Stimulated activated naive B cell treated with anti-CD40 and anti-IgM and Interleukin-4, amounts not matched to agents 10 μg/mL and 1 μg/mL and 100 μg/mL, for 72 hours (primary cell): ENCODE measurements at regions not wholly inside any gene's neighbourhood (a gene's known extent, or its start where the extent isn't known, plus 50 kb on each side); places are given as distances from the start of the nearest gene placed in this dataset.
"Not testable (repeated sequence)": the region's sequence is repeated elsewhere in the genome, so short reads cannot be mapped to it uniquely, and the experiment has no call there.

ENCODE experiments used
- ATAC-seq, 2 donors: fragments of 150-1000 bp; cut with Tn5 transposase; replicated peaks; 2 replicates each; pipeline ENCODE4 v1.10.0; 2021; ENCODE audit warnings: moderate library complexity in 1 of 2
- DNase-seq: peaks from one replicate; pipeline ENCODE4 v3.0.0; 2021
- H3K27ac Mint-ChIP-seq: one replicate; pipeline ENCODE4 v1.8.0; 2022; ENCODE audit warnings: mild to moderate bottlenecking, mixed read lengths
- H3K27me3 Mint-ChIP-seq, 2 donors: one replicate each; pipeline ENCODE4 v1.8.0; 2022; ENCODE audit warnings: mixed read lengths in 2 of 2
- H3K36me3 Mint-ChIP-seq, 2 donors: one replicate each; pipeline ENCODE4 v1.8.0; 2022; ENCODE audit warnings: mixed read lengths in 2 of 2, mild to moderate bottlenecking in 1 of 2
- H3K4me1 Mint-ChIP-seq, 2 donors: one replicate each; pipeline ENCODE4 v1.8.0; 2022; ENCODE audit warnings: mixed read lengths in 2 of 2, mild to moderate bottlenecking in 1 of 2
- H3K4me3 Mint-ChIP-seq, 2 donors: one replicate each; pipeline ENCODE4 v1.8.0; 2022; ENCODE audit warnings: mild to moderate bottlenecking in 2 of 2, mixed read lengths in 2 of 2, moderate library complexity in 1 of 2
- H3K9me3 Mint-ChIP-seq, 2 donors: one replicate each; pipeline ENCODE4 v1.8.0; 2022; ENCODE audit warnings: mixed read lengths in 2 of 2, mild to moderate bottlenecking in 1 of 2

GRCh38 chr15:69909719-69910444 lies 187.8 kb downstream of the TLE3 start:
- Mint-ChIP-seq H3K4me3 (no peak overlapping the region), H3K4me1 (no peaks in the 10 kb centered on the region), H3K9me3 (peaks cover 0 to 2% of the 10 kb centered on the region in 2 donors), H3K36me3 (no peaks in the 10 kb centered on the region), H3K27ac (no peak overlapping the region), H3K27me3 (peaks cover 34 to 36% of the 10 kb centered on the region in 2 donors)
- ATAC-seq (no peak), DNase-seq (no peak)

- H3K4me3 Mint-ChIP-seq, result no peak overlapping the region
- H3K27me3 Mint-ChIP-seq, result peaks cover 29 to 32% of the 10 kb centered on the region in 2 donors
- no peaks in the 10 kb centered on the region for H3K36me3 Mint-ChIP-seq
- ATAC-seq (no peak), DNase-seq (no peak)
- H3K4me1 Mint-ChIP-seq, result no peaks in the 10 kb centered on the region
- peaks cover 0 to 2% of the 10 kb centered on the region in 2 donors for H3K9me3 Mint-ChIP-seq
- no peak overlapping the region for H3K27ac Mint-ChIP-seq
Measured at GRCh38 chr15:69910514-69910913, 187.2 kb downstream of the TLE3 start.

- no peak overlapping the region for H3K27ac Mint-ChIP-seq
- DNase-seq, result no peak
- peaks cover 34 to 37% of the 10 kb centered on the region in 2 donors for H3K27me3 Mint-ChIP-seq
- H3K4me1 Mint-ChIP-seq, result no peaks in the 10 kb centered on the region
- no peaks in the 10 kb centered on the region for H3K36me3 Mint-ChIP-seq
- ATAC-seq, result no peak
- no peak overlapping the region for H3K4me3 Mint-ChIP-seq
- H3K9me3 Mint-ChIP-seq, result peaks cover 0 to 2% of the 10 kb centered on the region in 2 donors
Measured at GRCh38 chr15:69912116-69912515, 185.6 kb downstream of the TLE3 start.

GRCh38 chr15:69914040-69914439 lies 183.7 kb downstream of the TLE3 start:
- peaks cover 23 to 28% of the 10 kb centered on the region in 2 donors for H3K27me3 Mint-ChIP-seq
- H3K27ac Mint-ChIP-seq, result no peak overlapping the region
- DNase-seq, result no peak
- no peaks in the 10 kb centered on the region for H3K36me3 Mint-ChIP-seq
- H3K9me3 Mint-ChIP-seq, result peaks cover 0 to 2% of the 10 kb centered on the region in 2 donors
- no peak overlapping the region for H3K4me3 Mint-ChIP-seq
- ATAC-seq, result no peak
- no peaks in the 10 kb centered on the region for H3K4me1 Mint-ChIP-seq

GRCh38 chr15:69914960-69915359 lies 182.8 kb downstream of the TLE3 start:
- no peaks in the 10 kb centered on the region for H3K9me3 Mint-ChIP-seq
- peaks cover 23% of the 10 kb centered on the region in 2 donors for H3K27me3 Mint-ChIP-seq
- peaks cover 0 to 1% of the 10 kb centered on the region in 2 donors for H3K4me1 Mint-ChIP-seq
- H3K27ac Mint-ChIP-seq, result no peak overlapping the region
- DNase-seq, result no peak
- H3K4me3 Mint-ChIP-seq, result no peak overlapping the region
- ATAC-seq, result no peak
- H3K36me3 Mint-ChIP-seq, result no peaks in the 10 kb centered on the region

GRCh38 chr15:69916169-69916785 lies 181.4 kb downstream of the TLE3 start:
- Mint-ChIP-seq H3K27me3 (peaks cover 18 to 19% of the 10 kb centered on the region in 2 donors), H3K36me3 (no peaks in the 10 kb centered on the region), H3K27ac (no peak overlapping the region), H3K4me1 (peaks cover under 1 to 5% of the 10 kb centered on the region in 2 donors), H3K4me3 (no peak overlapping the region), H3K9me3 (no peaks in the 10 kb centered on the region)
- ATAC-seq, result no peak
- DNase-seq, result no peak

GRCh38 chr15:69917056-69917455 lies 180.7 kb downstream of the TLE3 start:
- Mint-ChIP-seq H3K36me3 (no peaks in the 10 kb centered on the region), H3K4me1 (peaks cover 6 to 9% of the 10 kb centered on the region in 2 donors), H3K27me3 (peaks cover 18 to 24% of the 10 kb centered on the region in 2 donors), H3K9me3 (no peaks in the 10 kb centered on the region), H3K27ac (no peak overlapping the region), H3K4me3 (no peak overlapping the region)
- DNase-seq (no peak), ATAC-seq (no peak)

- ATAC-seq (no peak), DNase-seq (no peak)
- peaks cover 7 to 14% of the 10 kb centered on the region in 2 donors for H3K9me3 Mint-ChIP-seq
- no peak overlapping the region for H3K27ac Mint-ChIP-seq
- peaks cover 11 to 29% of the 10 kb centered on the region in 2 donors for H3K27me3 Mint-ChIP-seq
- peaks cover 11 to 13% of the 10 kb centered on the region in 2 donors for H3K4me1 Mint-ChIP-seq
- peaks cover 6% of the 10 kb centered on the region in 2 donors for H3K36me3 Mint-ChIP-seq
- H3K4me3 Mint-ChIP-seq, result no peak overlapping the region
Measured at GRCh38 chr15:69919816-69920215, 177.9 kb downstream of the TLE3 start.

- H3K4me1 Mint-ChIP-seq, result peaks cover 11 to 13% of the 10 kb centered on the region in 2 donors
- peaks cover 10 to 15% of the 10 kb centered on the region in 2 donors for H3K9me3 Mint-ChIP-seq
- DNase-seq, result no peak
- peaks cover 6% of the 10 kb centered on the region in 2 donors for H3K36me3 Mint-ChIP-seq
- H3K4me3 Mint-ChIP-seq, result no peak overlapping the region
- no peak for ATAC-seq
- peaks cover 11 to 29% of the 10 kb centered on the region in 2 donors for H3K27me3 Mint-ChIP-seq
- H3K27ac Mint-ChIP-seq, result no peak overlapping the region
Measured at GRCh38 chr15:69920221-69920620, 177.5 kb downstream of the TLE3 start.

GRCh38 chr15:69921626-69922619 lies 175.8 kb downstream of the TLE3 start:
- no peak overlapping the region for H3K27ac Mint-ChIP-seq
- peak; percentile 46 to 80 for ATAC-seq
- peaks cover 11 to 13% of the 10 kb centered on the region in 2 donors for H3K4me1 Mint-ChIP-seq

GRCh38 chr15:69924531-69924930 lies 173.2 kb downstream of the TLE3 start:
- Mint-ChIP-seq H3K27me3 (peaks cover 24 to 33% of the 10 kb centered on the region in 2 donors), H3K9me3 (peaks cover 18 to 20% of the 10 kb centered on the region in 2 donors), H3K36me3 (peaks cover 8 to 12% of the 10 kb centered on the region in 2 donors), H3K4me3 (no peak overlapping the region), H3K27ac (no peak overlapping the region), H3K4me1 (peaks cover 11 to 13% of the 10 kb centered on the region in 2 donors)
- no peak for DNase-seq
- no peak for ATAC-seq

More at GRCh38 chr15:69921626-69922619, 175.8 kb downstream of the TLE3 start:
- H3K27me3 Mint-ChIP-seq, result peaks cover 5 to 23% of the 10 kb centered on the region in 2 donors
- H3K36me3 Mint-ChIP-seq, result peaks cover 6 to 8% of the 10 kb centered on the region in 2 donors
- peak; percentile 19 for DNase-seq
- no peak overlapping the region for H3K4me3 Mint-ChIP-seq
- H3K9me3 Mint-ChIP-seq, result peaks cover 10 to 17% of the 10 kb centered on the region in 2 donors

GRCh38 chr15:69926006-69926405 lies 171.7 kb downstream of the TLE3 start:
- Mint-ChIP-seq H3K36me3 (peaks cover 8 to 13% of the 10 kb centered on the region in 2 donors), H3K4me1 (peaks cover 9 to 11% of the 10 kb centered on the region in 2 donors), H3K4me3 (no peak overlapping the region), H3K9me3 (peaks cover 20 to 23% of the 10 kb centered on the region in 2 donors), H3K27ac (no peak overlapping the region), H3K27me3 (peaks cover 29 to 38% of the 10 kb centered on the region in 2 donors)
- DNase-seq (no peak), ATAC-seq (no peak)

- peaks cover 4 to 7% of the 10 kb centered on the region in 2 donors for H3K4me1 Mint-ChIP-seq
- ATAC-seq, result no peak
- peaks cover 31 to 32% of the 10 kb centered on the region in 2 donors for H3K27me3 Mint-ChIP-seq
- no peak overlapping the region for H3K4me3 Mint-ChIP-seq
- peaks cover 8 to 13% of the 10 kb centered on the region in 2 donors for H3K36me3 Mint-ChIP-seq
- H3K27ac Mint-ChIP-seq, result no peak overlapping the region
- no peak for DNase-seq
- H3K9me3 Mint-ChIP-seq, result peaks cover 20 to 23% of the 10 kb centered on the region in 2 donors
Measured at GRCh38 chr15:69926721-69927120, 171.0 kb downstream of the TLE3 start.

- not testable (repeated sequence) for ATAC-seq, H3K27ac Mint-ChIP-seq, DNase-seq, H3K4me1 Mint-ChIP-seq, H3K4me3 Mint-ChIP-seq
- H3K27me3 Mint-ChIP-seq, result peaks cover 31 to 43% of the 10 kb centered on the region in 2 donors
- peaks cover 12 to 23% of the 10 kb centered on the region in 2 donors for H3K9me3 Mint-ChIP-seq
- peaks cover 6 to 13% of the 10 kb centered on the region in 2 donors for H3K36me3 Mint-ChIP-seq
Measured at GRCh38 chr15:69928890-69929289, 168.8 kb downstream of the TLE3 start.
